ENCODE measurements at regions not wholly inside any gene's neighbourhood (a gene's known extent, or its start where the extent isn't known, plus 50 kb on each side); places are given as distances from the start of the nearest gene placed in this dataset.

DNA sequence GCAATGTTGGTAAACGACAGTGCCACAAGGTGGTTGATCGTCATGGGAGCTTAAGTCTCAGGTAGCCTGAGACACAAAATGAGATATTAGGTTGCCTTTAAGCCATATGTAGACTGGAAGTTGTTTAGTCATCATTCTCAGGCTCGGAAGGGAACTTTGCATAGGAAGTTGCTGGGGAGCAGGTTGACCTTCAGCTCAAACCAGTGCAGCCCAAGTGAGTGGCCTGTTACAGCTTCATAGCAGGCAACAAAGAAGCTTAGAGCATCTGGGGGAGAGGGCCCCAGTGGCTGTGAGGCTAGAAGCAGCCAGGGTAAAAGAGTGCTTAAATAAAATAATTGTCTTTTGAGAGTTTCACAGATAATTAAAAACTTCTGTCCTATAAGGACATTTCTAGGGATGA is 404.0 kb downstream of the GUCY1A2 start:
- no peak for FAIRE-seq

DNA sequence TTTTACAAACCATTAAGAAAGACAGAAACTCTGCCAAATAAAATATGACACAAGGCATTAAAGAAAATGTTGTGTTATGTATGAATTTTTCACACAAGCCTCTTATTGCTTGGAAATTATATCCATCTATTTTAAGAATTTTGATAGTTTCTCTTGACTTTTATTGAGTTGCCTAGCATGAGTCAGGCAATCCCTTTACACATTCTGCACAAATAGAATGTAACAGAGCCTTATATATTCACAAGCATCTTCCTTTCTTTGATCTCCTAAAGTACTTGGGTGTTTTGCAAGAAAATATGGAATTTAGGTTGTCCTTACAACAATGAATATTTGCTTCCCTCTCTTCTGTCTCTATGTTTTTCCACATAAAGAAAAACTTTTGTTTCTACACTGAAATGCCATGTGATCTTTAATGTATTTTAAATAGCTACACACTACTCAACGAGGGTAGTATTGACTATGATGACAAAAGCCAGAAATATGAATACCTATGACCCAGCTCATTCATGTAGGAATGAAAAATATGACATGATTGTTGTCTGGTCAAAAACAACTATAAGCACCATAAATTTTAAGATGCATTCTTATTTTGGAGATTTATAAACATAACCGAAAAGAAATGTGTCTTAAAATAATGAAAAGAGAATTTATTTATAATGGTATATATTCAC is 398.8 kb downstream of the GUCY1A2 start:
- no peak for FAIRE-seq

- FAIRE-seq, result no peak
Measured at GRCh38 chr11:106621484-106621883, 396.8 kb downstream of the GUCY1A2 start.

All from islet of Langerhans (tissue), 1 donor.